GM23248 (cell line): ENCODE measurements at regions not wholly inside any gene's neighbourhood (a gene's known extent, or its start where the extent isn't known, plus 50 kb on each side); places are given as distances from the start of the nearest gene placed in this dataset.

Source experiments
- DNase-seq: peaks from one replicate; pipeline ENCODE4 v3.0.0-alpha.2; 2015
- H2AFZ ChIP-seq: fragments of 200-600 bp; sonication (generic); 2 replicates; pipeline ENCODE4 v1.6.1; 2016; ENCODE audit warnings: antibody characterized with exemption
- H3F3A ChIP-seq: fragments of 200-600 bp; sonication (generic); 2 replicates; pipeline ENCODE4 v1.6.1; 2016; ENCODE audit warnings: mild to moderate bottlenecking, antibody characterized with exemption, mixed run types; ENCODE audit not compliant: insufficient read depth
- H3K27ac ChIP-seq: fragments of 200-600 bp; sonication (generic); 2 replicates; pipeline ENCODE4 v1.5.1; 2016; ENCODE audit warnings: mild to moderate bottlenecking
- H3K27me3 ChIP-seq: fragments of 200-600 bp; sonication (generic); replicated peaks from 2 replicates; pipeline ENCODE4 v1.6.1; 2016; ENCODE audit warnings: mild to moderate bottlenecking; ENCODE audit not compliant: insufficient read depth
- H3K36me3 ChIP-seq: fragments of 200-600 bp; sonication (generic); 2 replicates; pipeline ENCODE4 v1.6.1; 2016; ENCODE audit warnings: low read depth, mild to moderate bottlenecking
- H3K4me1 ChIP-seq: fragments of 200-600 bp; sonication (generic); 2 replicates; pipeline ENCODE4 v1.6.1; 2016; ENCODE audit warnings: mild to moderate bottlenecking; ENCODE audit not compliant: insufficient read depth
- H3K4me2 ChIP-seq: fragments of 200-600 bp; sonication (generic); one replicate; pipeline ENCODE4 v1.6.1; 2016; ENCODE audit warnings: mild to moderate bottlenecking; ENCODE audit not compliant: unreplicated experiment
- H3K4me3 ChIP-seq: fragments of 200-600 bp; sonication (generic); 2 replicates; pipeline ENCODE4 v1.5.1; 2016; ENCODE audit warnings: mild to moderate bottlenecking
- H3K79me2 ChIP-seq: fragments of 200-600 bp; sonication (generic); 2 replicates; pipeline ENCODE4 v1.6.1; 2016; ENCODE audit warnings: mild to moderate bottlenecking; ENCODE audit not compliant: insufficient read depth
- H3K9ac ChIP-seq: fragments of 200-600 bp; sonication (generic); 2 replicates; pipeline ENCODE4 v1.6.1; 2016; ENCODE audit warnings: mild to moderate bottlenecking
- H3K9me2 ChIP-seq: fragments of 200-600 bp; sonication (generic); 2 replicates; pipeline ENCODE4 v1.6.1; 2016; ENCODE audit warnings: mixed run types, mild to moderate bottlenecking, moderate library complexity; ENCODE audit not compliant: insufficient read depth
- H3K9me3 ChIP-seq: fragments of 200-600 bp; sonication (generic); one replicate; pipeline ENCODE4 v1.6.1; 2017; ENCODE audit warnings: low read depth
- H4K20me1 ChIP-seq: fragments of 200-600 bp; sonication (generic); 2 replicates; pipeline ENCODE4 v1.6.0; 2016; ENCODE audit not compliant: insufficient read depth
- EZH2 ChIP-seq: fragments of 200-600 bp; sonication (generic); IDR thresholded peaks from 2 replicates; pipeline ENCODE4 v1.6.1; 2018; ENCODE audit warnings: antibody characterized with exemption, mild to moderate bottlenecking; ENCODE audit not compliant: insufficient read depth, poor library complexity, severe bottlenecking
- EZH2phosphoT487 ChIP-seq: fragments of 200-600 bp; sonication (generic); IDR thresholded peaks from 2 replicates; pipeline ENCODE4 v1.6.1; 2018; ENCODE audit warnings: antibody characterized with exemption, moderate library complexity, mild to moderate bottlenecking, low read depth; ENCODE audit not compliant: insufficient read depth
- WGBS, 2 experiments: methylation state at CpG; one replicate each; pipeline ENCODE4 v1.1.6; 2015 to 2017; ENCODE audit warnings: low lambda C conversion rate in 2 of 2, low coverage in 1 of 2; ENCODE audit errors: missing lambda C conversion rate in 2 of 2; 5-methylcytosine and 5-hydroxymethylcytosine counted together
- in situ Hi-C: fragments of 300-500 bp; cut with MboI; formaldehyde crosslinking; loops from 2 replicates; pipeline ENCODE4 v1.15.0; 2020

DNA sequence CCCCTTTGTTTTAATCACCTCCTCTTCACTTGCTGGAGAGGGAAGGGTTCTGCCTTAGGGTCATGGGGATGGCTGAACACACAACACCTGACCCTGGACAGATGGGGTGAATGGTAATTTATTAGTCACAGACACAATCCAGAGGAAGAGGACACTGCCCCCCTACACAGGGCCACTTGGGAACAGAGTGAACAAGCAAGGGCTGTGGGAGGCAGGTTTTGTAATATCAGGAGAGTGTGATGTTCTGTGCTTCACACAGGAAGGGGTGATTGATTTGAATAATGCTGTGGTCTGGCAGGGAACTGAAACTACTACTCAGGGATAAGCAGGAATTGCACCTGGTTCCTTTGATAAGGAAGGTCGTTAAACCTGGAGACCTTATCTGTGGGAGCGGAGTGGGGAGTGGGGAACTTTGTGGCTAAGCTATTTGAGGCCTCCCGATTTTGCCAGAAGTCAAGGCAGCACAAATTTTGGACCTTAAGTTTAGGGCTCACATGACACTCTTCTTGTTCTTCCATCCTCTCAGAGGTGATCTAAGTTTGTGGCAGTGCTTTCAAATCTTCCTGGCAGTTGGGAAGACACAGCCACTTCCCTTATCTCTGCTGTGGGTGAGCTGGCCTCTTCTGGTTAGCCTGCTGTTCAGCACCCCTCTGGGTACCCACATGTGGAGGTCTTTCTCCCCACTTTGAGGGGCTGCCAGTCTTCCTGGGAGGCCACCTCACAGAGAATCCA lies 77.8 kb downstream of the CD164 start:
- 30 to 48% methylated on average over 3 of the region's 3 CpGs for WGBS, 2 experiments
- H3K27me3 ChIP-seq, result no peaks in the 10 kb centered on the region; the same call in 1 of the 2 replicates
- H3K36me3 ChIP-seq, result no peaks in the 10 kb centered on the region
- no peaks in the 10 kb centered on the region for H3K9me2 ChIP-seq
- peak; percentile 26 for DNase-seq
- no peaks in the 10 kb centered on the region for H3K9me3 ChIP-seq
- no peak overlapping the region for H2AFZ ChIP-seq
- H3K4me1 ChIP-seq, result peaks cover 16% of the 10 kb centered on the region; the same call in 1 of the 2 replicates
- H3K9ac ChIP-seq, result no peak overlapping the region
- peaks cover 7% of the 10 kb centered on the region; the same call in 1 of the 2 replicates for H3F3A ChIP-seq
- in situ Hi-C loops, result no loop called here
- no peak overlapping the region for H3K4me2 ChIP-seq
- TF ChIP-seq EZH2phosphoT487 (no peak), EZH2 (no peak)
- no peaks in the 10 kb centered on the region for H3K79me2 ChIP-seq
- H3K4me3 ChIP-seq, result no peak overlapping the region
- H3K27ac ChIP-seq, result no peak overlapping the region
- H4K20me1 ChIP-seq, result no peaks in the 10 kb centered on the region

DNA sequence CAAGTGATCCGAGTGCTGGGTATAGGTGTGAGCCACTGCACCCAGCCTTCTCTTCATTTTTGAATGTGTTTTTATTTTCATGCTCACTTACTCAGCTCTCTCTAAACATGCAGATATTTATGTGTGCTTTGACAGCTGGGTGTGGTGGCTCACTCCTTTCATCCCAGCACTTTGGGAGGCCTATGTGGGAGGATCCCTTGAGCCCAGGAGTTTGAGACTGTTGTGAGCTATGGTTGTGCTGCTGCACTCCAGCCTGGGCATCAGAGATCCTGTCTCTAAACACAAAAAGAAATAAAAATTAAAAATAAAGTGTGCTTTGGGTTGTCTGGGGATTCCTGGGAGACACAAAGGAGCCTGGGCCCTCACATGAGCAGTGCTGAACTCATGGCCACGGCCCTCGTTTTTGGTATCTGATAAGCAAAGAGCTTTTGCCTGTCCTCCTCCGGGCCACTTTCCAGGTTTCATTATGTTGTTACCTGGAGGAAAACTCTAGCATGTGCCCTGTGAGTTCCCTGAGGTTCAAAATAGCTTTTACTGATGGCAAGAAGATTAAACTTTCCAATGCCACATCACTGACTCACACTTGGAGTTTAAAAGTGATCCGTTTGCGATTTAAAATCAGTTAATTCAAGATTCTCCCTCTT lies 78.5 kb downstream of the CD164 start:
- Histone ChIP-seq H3F3A (peaks cover 7% of the 10 kb centered on the region; the same call in 1 of the 2 replicates), H3K36me3 (no peaks in the 10 kb centered on the region), H3K9ac (no peak overlapping the region), H3K27me3 (no peaks in the 10 kb centered on the region; the same call in 1 of the 2 replicates), H3K9me3 (no peaks in the 10 kb centered on the region), H3K4me2 (no peak overlapping the region), H3K4me1 (peaks cover 16% of the 10 kb centered on the region; the same call in 1 of the 2 replicates), H2AFZ (no peak overlapping the region), H4K20me1 (no peaks in the 10 kb centered on the region), H3K27ac (no peak overlapping the region), H3K9me2 (no peaks in the 10 kb centered on the region), H3K4me3 (no peak overlapping the region), H3K79me2 (no peaks in the 10 kb centered on the region)
- TF ChIP-seq EZH2 (no peak), EZH2phosphoT487 (no peak)
- in situ Hi-C loops, result no loop called here
- peak; percentile 30 for DNase-seq
- WGBS, 2 experiments, result 56 to 62% methylated on average over 6 of the region's 6 CpGs

DNA sequence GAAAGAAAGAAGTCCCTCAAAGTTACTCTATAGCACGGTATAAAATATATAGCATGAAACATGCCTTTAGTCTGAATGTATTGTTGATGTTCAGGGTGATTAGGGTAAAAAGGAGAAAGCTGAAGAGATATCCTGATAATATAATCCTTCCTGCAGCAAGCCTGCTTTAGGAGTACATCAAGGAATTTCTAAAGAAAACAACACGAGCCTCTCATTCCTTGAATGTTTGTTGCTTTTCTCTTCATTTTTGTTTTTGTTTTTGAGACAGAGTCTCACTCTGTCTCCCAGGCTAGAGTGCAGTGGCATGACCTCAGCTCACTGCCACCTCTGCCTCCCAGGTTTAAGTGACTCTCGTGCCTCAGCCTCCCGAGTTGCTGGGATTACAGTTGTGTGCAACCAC lies 79.1 kb downstream of the CD164 start:
- H3K4me3 ChIP-seq, result no peak overlapping the region
- no peaks in the 10 kb centered on the region for H3K36me3 ChIP-seq
- TF ChIP-seq EZH2phosphoT487, result no peak
- TF ChIP-seq EZH2, result no peak
- no peaks in the 10 kb centered on the region for H3K9me2 ChIP-seq
- no peaks in the 10 kb centered on the region for H3K79me2 ChIP-seq
- H3K9me3 ChIP-seq, result no peaks in the 10 kb centered on the region
- H3F3A ChIP-seq, result peaks cover 7% of the 10 kb centered on the region; the same call in 1 of the 2 replicates
- H3K27me3 ChIP-seq, result no peaks in the 10 kb centered on the region; the same call in 1 of the 2 replicates
- H3K4me1 ChIP-seq, result peaks cover 10% of the 10 kb centered on the region; the same call in 1 of the 2 replicates
- no peak overlapping the region for H3K27ac ChIP-seq
- H3K4me2 ChIP-seq, result no peak overlapping the region
- H3K9ac ChIP-seq, result no peak overlapping the region
- DNase-seq, result no peak
- in situ Hi-C loops, result no loop called here
- no peaks in the 10 kb centered on the region for H4K20me1 ChIP-seq
- 95 to 96% methylated on average over 4 of the region's 4 CpGs for WGBS, 2 experiments
- no peak overlapping the region for H2AFZ ChIP-seq

DNA sequence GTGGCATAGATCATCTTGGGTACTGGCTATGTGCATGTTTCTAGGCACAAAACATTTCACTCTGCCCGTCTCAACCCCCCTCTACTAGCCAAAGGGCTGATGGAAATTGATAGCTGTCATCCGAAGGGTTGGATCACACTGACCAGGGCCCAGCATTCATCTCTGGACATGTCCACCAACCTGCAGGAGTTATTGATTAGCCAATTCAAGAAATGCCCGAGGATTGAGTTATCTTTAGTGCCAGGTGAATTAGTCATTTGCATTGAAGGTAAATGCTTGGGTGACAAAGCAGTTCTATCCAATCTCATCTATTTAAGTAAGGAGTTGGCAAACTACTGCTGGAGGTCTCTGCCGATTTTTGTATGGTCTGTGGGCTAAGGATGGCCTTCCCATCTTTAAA lies 80.1 kb downstream of the CD164 start:
- no peak for DNase-seq

More for the DNA sequence above, 80.1 kb downstream of the CD164 start:
- no peaks in the 10 kb centered on the region for H3K79me2 ChIP-seq
- H2AFZ ChIP-seq, result no peak overlapping the region
- TF ChIP-seq EZH2phosphoT487 (no peak), EZH2 (no peak)
- H3K27me3 ChIP-seq, result no peaks in the 10 kb centered on the region; the same call in 1 of the 2 replicates
- H3F3A ChIP-seq, result no peaks in the 10 kb centered on the region
- no peak overlapping the region for H3K4me2 ChIP-seq
- no peak overlapping the region for H3K4me3 ChIP-seq
- H3K9me3 ChIP-seq, result no peaks in the 10 kb centered on the region
- H3K36me3 ChIP-seq, result no peaks in the 10 kb centered on the region
- no peak overlapping the region for H3K27ac ChIP-seq
- no peaks in the 10 kb centered on the region for H3K9me2 ChIP-seq
- in situ Hi-C loops, result no loop called here
- H4K20me1 ChIP-seq, result no peaks in the 10 kb centered on the region
- peaks cover 6% of the 10 kb centered on the region; the same call in 1 of the 2 replicates for H3K4me1 ChIP-seq
- 85 to 94% methylated on average over 4 of the region's 4 CpGs for WGBS, 2 experiments
- H3K9ac ChIP-seq, result no peak overlapping the region
